Body of pancreas (tissue), 4 donors: ENCODE measurements at regions not wholly inside any gene's neighbourhood (a gene's known extent, or its start where the extent isn't known, plus 50 kb on each side); places are given as distances from the start of the nearest gene placed in this dataset.

ENCODE experiments used
- ATAC-seq: fragments of 150-250 bp; one replicate; pipeline ENCODE4 v1.9.1; 2016
- DNase-seq, 4 donors: peaks; one replicate each; pipeline ENCODE4 v3.0.0-alpha.2; 2019
- H3K27ac ChIP-seq, 4 donors: fragments of 200-600 bp; sonication (generic); 1 replicate in 3 of 4; 2 replicates in 1 of 4; pipeline versions ENCODE4 v1.5.1 to v1.6.1; 2016 to 2019; ENCODE audit warnings: mild to moderate bottlenecking in 1 of 4, mixed read lengths in 1 of 4, moderate library complexity in 1 of 4
- H3K27me3 ChIP-seq, 2 donors: fragments of 200-600 bp; sonication (generic); one replicate each; pipeline ENCODE4 v1.6.0; 2016; ENCODE audit warnings: mild to moderate bottlenecking in 1 of 2
- H3K36me3 ChIP-seq, 2 donors: fragments of 200-600 bp; sonication (generic); replicated peaks in 1 of 2; 2 replicates each; pipeline ENCODE4 v1.5.1; 2016; ENCODE audit warnings: low read depth in 2 of 2; ENCODE audit not compliant: insufficient read depth in 1 of 2
- H3K4me1 ChIP-seq: fragments of 200-600 bp; sonication (generic); one replicate; pipeline ENCODE4 v1.6.0; 2016
- H3K4me3 ChIP-seq, 2 donors: fragments of 200-600 bp; sonication (generic); 1 replicate in 1 of 2; 2 replicates in 1 of 2; pipeline ENCODE4 v1.5.1; 2016 to 2019
- H3K9me3 ChIP-seq, 3 donors: fragments of 200-600 bp; sonication (generic); 1 replicate in 2 of 3; 2 replicates in 1 of 3; pipeline ENCODE4 v1.5.1; 2016
- POLR2A ChIP-seq, 3 donors: fragments of 450-650 bp; IDR thresholded peaks; one replicate each; pipeline ENCODE4 v1.6.1; 2016; ENCODE audit warnings: antibody characterized with exemption in 3 of 3, mild to moderate bottlenecking in 2 of 3
- WGBS, 2 donors: methylation state at CpG; one replicate each; pipeline ENCODE4 v1.1.5; 2017; 5-methylcytosine and 5-hydroxymethylcytosine counted together
- intact Hi-C: fragments of 100-400 bp; cut with DNase I; formaldehyde crosslinking; loops from one replicate; pipeline ENCODE4 v1.15.1; 2023
- TF ChIP-seq, protein P1 (sequence below), 7 experiments: fragments of 450-650 bp in 4 of 7; fragments of 200-600 bp in 3 of 7; sonication (generic) in 3 of 7; IDR thresholded peaks; one replicate each; pipeline ENCODE4 v1.5.1; 2016 to 2019; ENCODE audit warnings: antibody characterized with exemption in 7 of 7

DNA sequence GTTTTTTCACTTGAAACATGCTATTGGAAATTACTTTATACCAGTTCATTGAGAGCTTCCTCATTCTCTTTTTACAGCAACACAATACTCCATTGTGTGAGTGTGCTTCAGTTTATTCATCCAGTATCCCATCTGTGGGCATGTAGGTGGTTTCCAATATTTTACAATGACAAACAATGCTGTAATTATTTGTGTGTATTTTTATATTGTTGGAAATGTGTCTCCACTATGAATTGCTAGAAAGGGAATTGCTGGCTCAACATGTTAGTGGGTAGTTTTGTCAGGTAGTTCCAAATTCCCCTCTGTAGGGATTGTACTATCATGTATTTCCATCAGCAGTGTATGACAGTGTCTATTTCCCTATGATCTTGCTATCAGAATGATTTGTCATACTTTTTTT is 65.8 kb upstream of the MAGI1 start:
- ATAC-seq (peak; percentile 71), DNase-seq (no peak)
- TF ChIP-seq, protein P1, sequence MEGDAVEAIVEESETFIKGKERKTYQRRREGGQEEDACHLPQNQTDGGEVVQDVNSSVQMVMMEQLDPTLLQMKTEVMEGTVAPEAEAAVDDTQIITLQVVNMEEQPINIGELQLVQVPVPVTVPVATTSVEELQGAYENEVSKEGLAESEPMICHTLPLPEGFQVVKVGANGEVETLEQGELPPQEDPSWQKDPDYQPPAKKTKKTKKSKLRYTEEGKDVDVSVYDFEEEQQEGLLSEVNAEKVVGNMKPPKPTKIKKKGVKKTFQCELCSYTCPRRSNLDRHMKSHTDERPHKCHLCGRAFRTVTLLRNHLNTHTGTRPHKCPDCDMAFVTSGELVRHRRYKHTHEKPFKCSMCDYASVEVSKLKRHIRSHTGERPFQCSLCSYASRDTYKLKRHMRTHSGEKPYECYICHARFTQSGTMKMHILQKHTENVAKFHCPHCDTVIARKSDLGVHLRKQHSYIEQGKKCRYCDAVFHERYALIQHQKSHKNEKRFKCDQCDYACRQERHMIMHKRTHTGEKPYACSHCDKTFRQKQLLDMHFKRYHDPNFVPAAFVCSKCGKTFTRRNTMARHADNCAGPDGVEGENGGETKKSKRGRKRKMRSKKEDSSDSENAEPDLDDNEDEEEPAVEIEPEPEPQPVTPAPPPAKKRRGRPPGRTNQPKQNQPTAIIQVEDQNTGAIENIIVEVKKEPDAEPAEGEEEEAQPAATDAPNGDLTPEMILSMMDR (IDR thresholded peaks at IDR 0.05): no peak
- no peak for TF ChIP-seq POLR2A (IDR thresholded peaks at IDR 0.05)
- Histone ChIP-seq H3K27ac (peak overlapping the region in 2 of 4 donors; percentile 51 to 53), H3K36me3 (no peaks in the 10 kb centered on the region), H3K4me1 (no peaks in the 10 kb centered on the region), H3K27me3 (no peaks in the 10 kb centered on the region), H3K4me3 (no peak overlapping the region), H3K9me3 (no peaks in the 10 kb centered on the region)
- intact Hi-C loops: no loop called here

DNA sequence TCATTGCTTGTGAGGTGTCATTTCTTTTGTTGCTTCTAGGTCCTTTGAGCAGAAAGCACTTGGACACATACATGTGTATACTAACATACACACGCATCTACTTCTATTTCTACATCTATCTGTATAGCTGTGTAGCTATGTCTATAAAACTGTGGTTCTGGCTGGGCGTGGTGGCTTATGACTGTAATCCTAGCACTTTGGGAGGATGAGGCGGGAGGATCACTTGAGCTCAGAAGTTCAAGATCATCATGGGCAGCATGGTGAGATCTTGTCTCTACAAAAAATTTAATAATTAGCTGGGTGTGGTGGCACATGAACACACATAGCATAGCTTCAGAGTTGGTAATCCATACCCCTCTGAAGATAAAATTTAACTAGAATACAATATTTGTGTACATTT is 65.0 kb upstream of the MAGI1 start:
- Histone ChIP-seq H3K27ac (peak overlapping the region in 1 of 4 donors; percentile 51), H3K27me3 (no peaks in the 10 kb centered on the region), H3K36me3 (no peaks in the 10 kb centered on the region), H3K4me3 (no peak overlapping the region), H3K9me3 (no peaks in the 10 kb centered on the region), H3K4me1 (no peaks in the 10 kb centered on the region)
- intact Hi-C loops: no loop called here
- DNase-seq (no peak), ATAC-seq (no peak)
- no peak for TF ChIP-seq POLR2A (IDR thresholded peaks at IDR 0.05)
- TF ChIP-seq, protein P1 (IDR thresholded peaks at IDR 0.05): no peak
- 88 to 96% methylated on average over 3 of the region's 3 CpGs for WGBS, 2 donors

DNA sequence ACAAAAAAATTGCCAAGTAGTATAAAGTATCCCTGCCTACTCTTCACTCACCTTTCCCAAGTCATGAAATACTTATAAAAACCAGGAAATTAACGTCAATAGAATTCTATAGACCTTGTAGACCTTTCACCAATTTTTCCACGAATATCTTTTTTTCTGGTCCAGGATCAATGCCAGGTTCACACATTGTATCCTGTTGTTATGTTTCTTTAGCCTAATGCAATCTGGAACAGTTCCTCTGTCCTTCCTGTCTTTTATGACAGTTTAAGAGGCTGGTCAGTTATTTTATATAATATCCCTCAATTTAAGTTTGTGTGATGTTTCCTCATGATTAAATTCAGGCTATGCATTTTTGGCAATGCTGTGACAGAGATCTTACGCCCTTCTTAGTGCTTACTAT is 63.2 kb upstream of the MAGI1 start:
- no peak for DNase-seq
- WGBS, 2 donors: 70% methylated on average over 3 of the region's 3 CpGs
- Histone ChIP-seq H3K27me3 (no peaks in the 10 kb centered on the region), H3K4me1 (no peaks in the 10 kb centered on the region), H3K9me3 (no peaks in the 10 kb centered on the region), H3K36me3 (no peaks in the 10 kb centered on the region), H3K27ac (no peak overlapping the region), H3K4me3 (no peak overlapping the region)
- intact Hi-C loops: no loop called here
- no peak for ATAC-seq
- no peak for TF ChIP-seq POLR2A (IDR thresholded peaks at IDR 0.05)
- TF ChIP-seq, protein P1 (IDR thresholded peaks at IDR 0.05): no peak

DNA sequence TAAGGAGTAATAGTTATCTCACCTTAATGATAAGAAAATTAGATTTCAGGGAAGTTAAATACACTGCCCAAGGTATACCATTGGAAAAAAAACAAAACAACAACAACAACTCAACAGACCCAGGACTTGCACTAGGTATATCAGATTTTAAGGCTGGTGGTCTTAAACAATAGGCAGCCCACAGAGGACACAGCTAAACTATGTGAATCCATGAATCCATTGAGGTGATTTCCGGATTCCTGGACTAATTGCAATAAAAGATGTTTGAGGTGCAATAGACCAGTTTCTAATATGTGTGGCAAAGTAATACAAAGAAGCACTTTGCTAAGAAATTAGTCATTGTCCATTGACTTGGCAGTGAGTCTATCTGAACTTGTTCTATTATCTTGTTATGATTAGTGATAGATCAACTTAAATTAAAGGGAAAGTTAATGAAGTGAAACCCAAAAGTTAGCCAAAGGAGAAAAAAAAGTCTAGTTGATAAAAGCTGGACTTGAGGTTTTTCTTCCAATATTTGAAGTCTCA is 60.9 kb upstream of the MAGI1 start:
- intact Hi-C loops: no loop called here
- no peaks in the 10 kb centered on the region for H3K36me3 ChIP-seq
- DNase-seq (no peak), ATAC-seq (no peak)
- no peak overlapping the region for H3K27ac ChIP-seq
- 41 to 44% methylated on average over 1 of the region's 1 CpG for WGBS, 2 donors
- no peaks in the 10 kb centered on the region for H3K9me3 ChIP-seq
- TF ChIP-seq, protein P1 (IDR thresholded peaks at IDR 0.05): no peak
- no peak for TF ChIP-seq POLR2A (IDR thresholded peaks at IDR 0.05)
- H3K4me1 ChIP-seq: no peaks in the 10 kb centered on the region
- H3K4me3 ChIP-seq: no peak overlapping the region
- no peaks in the 10 kb centered on the region for H3K27me3 ChIP-seq

DNA sequence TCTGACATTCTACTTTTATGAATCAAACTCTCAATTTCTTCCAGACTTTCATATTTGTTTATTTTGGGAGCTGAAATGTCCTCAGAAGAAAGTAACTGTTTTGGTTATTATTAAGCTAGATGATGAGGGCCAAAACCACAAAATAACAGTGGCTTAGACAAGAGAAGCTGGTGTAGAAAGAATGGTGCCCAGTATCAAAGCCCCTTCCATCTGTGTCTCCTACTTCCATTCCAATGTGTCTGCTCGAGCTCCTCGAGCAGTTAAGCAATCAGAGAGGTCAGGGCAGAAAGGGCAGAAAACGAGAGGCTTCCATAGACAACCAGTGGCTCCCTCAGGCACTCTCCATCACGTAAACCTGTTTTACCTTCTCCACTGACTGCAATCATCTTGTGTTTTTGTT is 59.7 kb upstream of the MAGI1 start:
- no peaks in the 10 kb centered on the region for H3K36me3 ChIP-seq
- no peak for DNase-seq
- intact Hi-C loops: no loop called here
- WGBS, 2 donors: 79 to 81% methylated on average over 4 of the region's 4 CpGs
- no peak for ATAC-seq
- no peaks in the 10 kb centered on the region for H3K4me1 ChIP-seq
- H3K27ac ChIP-seq: no peak overlapping the region
- H3K9me3 ChIP-seq: no peaks in the 10 kb centered on the region
- TF ChIP-seq POLR2A (IDR thresholded peaks at IDR 0.05): no peak
- TF ChIP-seq, protein P1 (IDR thresholded peaks at IDR 0.05): no peak
- no peak overlapping the region for H3K4me3 ChIP-seq
- H3K27me3 ChIP-seq: no peaks in the 10 kb centered on the region
